Heart right ventricle (tissue), 16 donors: ENCODE measurements at regions not wholly inside any gene's neighbourhood (a gene's known extent, or its start where the extent isn't known, plus 50 kb on each side); places are given as distances from the start of the nearest gene placed in this dataset.

ENCODE experiments used
- ATAC-seq, 8 donors: fragments of 200-7000 bp; cut with Tn5 transposase; one replicate each; pipeline ENCODE4 v1.9.1; 2020; ENCODE audit warnings: mild to moderate bottlenecking in 8 of 8, moderate library complexity in 8 of 8, moderate number of reproducible peaks in 1 of 8
- DNase-seq, 2 donors: peaks; one replicate each; pipeline ENCODE4 v3.0.0-alpha.2; 2020
- H3K27ac ChIP-seq, 10 donors: fragments of 200-600 bp; sonication (generic) in 2 of 10; one replicate each; pipeline versions ENCODE4 v1.5.0 to v1.8.0; 2020 to 2022; ENCODE audit warnings: mild to moderate bottlenecking in 3 of 10
- H3K27me3 ChIP-seq, 7 donors: fragments of 200-600 bp; one replicate each; pipeline ENCODE4 v1.8.0; 2021 to 2022; ENCODE audit warnings: mild to moderate bottlenecking in 2 of 7
- H3K36me3 ChIP-seq, 9 donors: fragments of 200-600 bp; sonication (generic) in 1 of 9; one replicate each; pipeline versions ENCODE4 v1.5.0 to v1.8.0; 2020 to 2022; ENCODE audit warnings: mild to moderate bottlenecking in 2 of 9
- H3K4me1 ChIP-seq, 9 donors: fragments of 200-600 bp; sonication (generic) in 1 of 9; one replicate each; pipeline versions ENCODE4 v1.5.0 to v1.8.0; 2020 to 2022; ENCODE audit warnings: mild to moderate bottlenecking in 4 of 9
- H3K4me3 ChIP-seq, 10 donors: fragments of 200-600 bp; sonication (generic) in 2 of 10; one replicate each; pipeline versions ENCODE4 v1.5.0 to v1.8.0; 2020 to 2022; ENCODE audit warnings: mild to moderate bottlenecking in 7 of 10, moderate library complexity in 2 of 10
- H3K9me3 ChIP-seq, 11 donors: fragments of 200-600 bp in 10 of 11; sonication (generic) in 2 of 11; one replicate each; pipeline versions ENCODE4 v1.5.0 to v1.8.0; 2013 to 2022; ENCODE audit warnings: mild to moderate bottlenecking in 2 of 11, control low read depth in 1 of 11, moderate library complexity in 1 of 11
- CTCF ChIP-seq, 9 donors: fragments of 200-600 bp; sonication (generic) in 2 of 9; IDR thresholded peaks; one replicate each; pipeline versions ENCODE4 v1.5.0 to v1.8.0; 2021 to 2022; ENCODE audit warnings: antibody characterized with exemption in 9 of 9, mild to moderate bottlenecking in 5 of 9, moderate library complexity in 1 of 9
- WGBS, 2 donors: extraction: QIAGEN DNeasy Blood & Tissue Kit; methylation state at CpG; one replicate each; pipeline ENCODE4 v1.1.7; 2013; ENCODE audit warnings: inconsistent platforms in 1 of 2; 5-methylcytosine and 5-hydroxymethylcytosine counted together
- intact Hi-C, 10 donors: fragments of 100-400 bp; cut with DNase I; formaldehyde crosslinking; loops; one replicate each; pipeline versions ENCODE4 v1.11.1 to v1.14.2; 2022
- donor health status: Arrhythmogenic right ventricular cardiomyopathy.
- donor health status: ischemic (EF 13 %, LVEDD 7.1; RV severe dilation, severe dysfunction).
- donor health status: healthy with polysubstance abuse.
- donor health status: DM: no; HTN: yes; CAD: no.
- donor health status: DM: no; HTN: no; CAD: no.
- donor health status: ischemic (EF 25% LVEDD 6.9; RV normal size, moderate dysfunction).
- donor health status: ischemic (EF 25% LVEDD 5.7; RV mildly dilated, moderate dysfunction).
- donor health status: healthy.
- donor health status: DM: yes; HTN: yes; CAD: no.
- donor health status: Ischemic cardiomyopathy.
- donor health status: ischemic (EF 35%, LVEDD 5.7; RV mildly dilated, moderate dysfunction).
- donor health status: nonischemic (EF 11% LVEDD 7.7; RV severe dilation, severe dysfunction).
- donor health status: DM: yes; HTN: yes; CAD: no.
- donor health status: PGD.
- donor health status: ischemic (EF 29% LVEDD 5.4; RV normal size, mild dysfunction).
- donor health status: nonischemic (EF 23%, LVEDD 6.1; RV moderate dilation, normal function).

DNA sequence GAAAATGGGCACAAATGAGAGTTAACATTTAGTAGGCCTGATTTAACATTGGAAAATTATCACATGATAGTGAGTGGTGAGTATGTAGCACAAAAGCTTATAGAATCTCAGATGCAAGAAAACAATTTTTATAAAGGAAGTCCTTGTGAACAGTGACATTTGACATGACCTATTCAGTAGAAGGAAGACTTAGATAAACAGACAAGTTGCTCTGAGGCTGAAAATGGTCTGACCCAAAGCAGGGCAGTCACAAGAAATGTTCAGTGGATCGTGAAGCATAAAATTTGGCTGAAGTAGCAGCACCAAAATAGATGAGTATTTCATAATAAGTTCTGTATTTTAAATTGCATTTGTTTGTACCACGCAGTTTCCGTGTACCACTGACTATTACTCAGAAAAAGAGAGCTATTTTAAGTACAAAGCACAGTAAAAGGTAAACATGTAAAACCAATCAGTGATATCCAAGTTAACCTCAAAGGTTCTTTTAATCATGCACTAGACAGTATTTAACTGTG, 605.7 kb upstream of the PABPC4L start:
- intact Hi-C loops: no loop called here
- WGBS, 2 donors: 62 to 73% methylated on average over 3 of the region's 3 CpGs
- DNase-seq: no peak
- H3K36me3 ChIP-seq: no peaks in the 10 kb centered on the region
- H3K27ac ChIP-seq: no peak overlapping the region
- H3K4me3 ChIP-seq: no peak overlapping the region
- ATAC-seq: no peak
- no peaks in the 10 kb centered on the region for H3K4me1 ChIP-seq
- H3K27me3 ChIP-seq: no peaks in the 10 kb centered on the region
- H3K9me3 ChIP-seq: no peaks in the 10 kb centered on the region
- TF ChIP-seq CTCF (IDR thresholded peaks at IDR 0.05): no peak

DNA sequence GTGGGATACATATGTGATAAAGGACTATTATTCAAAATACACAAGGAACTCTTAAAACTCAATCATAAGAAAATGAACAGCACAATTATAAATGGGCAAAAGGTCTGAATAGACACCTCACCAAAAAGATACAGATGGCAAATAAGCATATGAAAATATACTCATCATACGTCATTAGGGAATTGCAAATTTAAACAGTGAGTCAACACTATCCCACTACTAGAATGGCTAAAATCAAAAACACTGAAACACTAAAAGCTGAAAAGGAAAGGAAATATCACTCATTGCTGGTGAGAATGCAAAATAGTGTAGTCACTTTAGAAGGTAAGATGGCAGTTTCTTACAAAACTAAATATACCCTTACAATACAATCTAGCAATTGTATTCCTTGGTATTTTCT, 597.0 kb upstream of the PABPC4L start:
- Histone ChIP-seq H3K4me1 (no peaks in the 10 kb centered on the region), H3K4me3 (no peak overlapping the region), H3K36me3 (no peaks in the 10 kb centered on the region), H3K9me3 (peaks cover 0 to 28% (median 0%) of the 10 kb centered on the region in 11 donors), H3K27me3 (no peaks in the 10 kb centered on the region), H3K27ac (no peak overlapping the region)
- WGBS, 2 donors: 90 to 93% methylated on average over 1 of the region's 1 CpG
- ATAC-seq (no peak), DNase-seq (no peak)
- intact Hi-C loops: no loop called here
- no peak for TF ChIP-seq CTCF (IDR thresholded peaks at IDR 0.05)

- 74 to 83% methylated on average over 1 of the region's 1 CpG for WGBS, 2 donors
- DNase-seq: no peak
These were observed 585.7 kb upstream of the PABPC4L start for GRCh38 chr4:134787315-134787714.

GRCh38 chr4:134780244-134780643, 578.7 kb upstream of the PABPC4L start:
- Histone ChIP-seq H3K9me3 (peaks cover 0 to 17% (median 0%) of the 10 kb centered on the region in 11 donors), H3K4me3 (no peak overlapping the region), H3K27me3 (no peaks in the 10 kb centered on the region), H3K36me3 (no peaks in the 10 kb centered on the region), H3K27ac (no peak overlapping the region), H3K4me1 (no peaks in the 10 kb centered on the region)
- 42 to 53% methylated on average over 2 of the region's 2 CpGs for WGBS, 2 donors
- intact Hi-C loops: no loop called here
- TF ChIP-seq CTCF (IDR thresholded peaks at IDR 0.05): no peak
- no peak for DNase-seq
- ATAC-seq: no peak

More at GRCh38 chr4:134787315-134787714, 585.7 kb upstream of the PABPC4L start:
- no peak overlapping the region for H3K27ac ChIP-seq
- peaks cover 0 to 32% (median 0%) of the 10 kb centered on the region in 11 donors for H3K9me3 ChIP-seq
- no peaks in the 10 kb centered on the region for H3K36me3 ChIP-seq
- H3K4me3 ChIP-seq: no peak overlapping the region
- intact Hi-C loops: no loop called here
- H3K27me3 ChIP-seq: no peaks in the 10 kb centered on the region
- no peaks in the 10 kb centered on the region for H3K4me1 ChIP-seq
- ATAC-seq: no peak
- no peak for TF ChIP-seq CTCF (IDR thresholded peaks at IDR 0.05)
